Activated T-cell treated with anti-CD3 and anti-CD28 coated beads for 1 hour (primary cell): ENCODE measurements at regions not wholly inside any gene's neighbourhood (a gene's known extent, or its start where the extent isn't known, plus 50 kb on each side); places are given as distances from the start of the nearest gene placed in this dataset.
"Not testable (repeated sequence)": the region's sequence is repeated elsewhere in the genome, so short reads cannot be mapped to it uniquely, and the experiment has no call there.

Source experiments
- DNase-seq: peaks from one replicate; pipeline ENCODE4 v3.0.0-alpha.2; 2020; ENCODE audit warnings: low read depth

- no peak for DNase-seq
Measured at GRCh38 chr5:8561854-8562253, 692.9 kb downstream of the MTRR start.

GRCh38 chr5:8563540-8563939 is 694.6 kb downstream of the MTRR start:
- not testable (repeated sequence) for DNase-seq

GRCh38 chr5:8568858-8569257 is 699.9 kb downstream of the MTRR start:
- DNase-seq, result no peak

GRCh38 chr5:8570528-8570927 is 701.6 kb downstream of the MTRR start:
- DNase-seq, result no peak

- DNase-seq, result no peak
Measured at GRCh38 chr5:8576178-8576577, 707.2 kb downstream of the MTRR start.

- DNase-seq, result no peak
Measured at GRCh38 chr5:8577792-8578191, 708.8 kb downstream of the MTRR start.

- DNase-seq, result no peak
Measured at GRCh38 chr5:8580298-8580697, 711.4 kb downstream of the MTRR start.

GRCh38 chr5:8581047-8581446 is 712.1 kb downstream of the MTRR start:
- DNase-seq, result no peak

GRCh38 chr5:8585230-8586018 is 716.5 kb downstream of the MTRR start:
- DNase-seq, result no peak

- DNase-seq, result no peak
Measured at GRCh38 chr5:8590959-8591358, 722.0 kb downstream of the MTRR start.

GRCh38 chr5:8598356-8598755 is 729.4 kb downstream of the MTRR start:
- DNase-seq, result no peak

- DNase-seq, result no peak
Measured at GRCh38 chr5:8598996-8599395, 730.0 kb downstream of the MTRR start.

- DNase-seq, result no peak
Measured at GRCh38 chr5:8600843-8601242, 731.9 kb downstream of the MTRR start.

- no peak for DNase-seq
Measured at GRCh38 chr5:8601831-8602354, 732.9 kb downstream of the MTRR start.

GRCh38 chr5:8606231-8606630 is 737.3 kb downstream of the MTRR start:
- no peak for DNase-seq

- no peak for DNase-seq
Measured at GRCh38 chr5:8611067-8611466, 742.1 kb downstream of the MTRR start.

GRCh38 chr5:8613078-8613685 is 744.2 kb downstream of the MTRR start:
- no peak for DNase-seq

GRCh38 chr5:8615142-8615858 is 746.4 kb downstream of the MTRR start:
- no peak for DNase-seq

- no peak for DNase-seq
Measured at GRCh38 chr5:8628521-8628920, 759.6 kb downstream of the MTRR start.

GRCh38 chr5:8633259-8633658 is 764.3 kb downstream of the MTRR start:
- DNase-seq, result no peak

- DNase-seq, result no peak
Measured at GRCh38 chr5:8633696-8634095, 764.7 kb downstream of the MTRR start.

GRCh38 chr5:8634219-8634618 is 765.3 kb downstream of the MTRR start:
- DNase-seq, result no peak
